ENCODE measurements at regions not wholly inside any gene's neighbourhood (a gene's known extent, or its start where the extent isn't known, plus 50 kb on each side); places are given as distances from the start of the nearest gene placed in this dataset.

DNA sequence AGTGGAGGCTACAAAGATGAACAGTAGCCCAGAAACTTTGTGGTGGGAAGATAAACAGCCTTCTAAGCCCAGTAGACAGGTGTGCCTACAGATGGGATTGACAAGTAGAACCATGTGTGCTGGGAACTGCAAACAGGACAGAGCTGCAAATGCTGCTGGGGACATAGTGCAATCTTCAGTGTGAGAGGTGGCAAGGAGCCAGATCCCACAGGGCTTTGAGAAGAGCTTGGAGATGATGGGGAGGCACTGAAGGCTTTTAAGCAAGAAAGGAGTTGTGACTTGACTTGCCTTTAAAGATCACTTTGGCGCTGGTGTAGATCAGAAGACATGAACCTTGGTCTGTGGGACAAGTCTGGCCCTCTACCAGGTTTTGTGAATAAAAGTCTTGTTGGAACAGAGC is 675.2 kb downstream of the ACTL7B start:
- Histone ChIP-seq H3K4me3 (ENCODE audit: insufficient read depth, low read depth, low read length) (no peak overlapping the region), H3K18ac (ENCODE audit: low read depth, low read length) (no peak overlapping the region), H3K9me1 (ENCODE audit: insufficient read depth, low read length) (peaks cover 11% of the 10 kb centered on the region), H3K4me1 (ENCODE audit: control insufficient read depth, insufficient read depth, low read length) (peaks cover 2% of the 10 kb centered on the region), H3K36me3 (ENCODE audit: control insufficient read depth, insufficient read depth, low read length) (no peaks in the 10 kb centered on the region), H2AK5ac (ENCODE audit: low read depth, low read length) (no peak overlapping the region), H4K8ac (ENCODE audit: low read depth in 2 of 2, low read length in 2 of 2) (no peak overlapping the region), H4K20me1 (ENCODE audit: insufficient read depth, low read length) (no peaks in the 10 kb centered on the region), H3K4me2 (ENCODE audit: low read depth, low read length) (no peak overlapping the region), H3K23ac (ENCODE audit: low read depth, low read length) (no peak overlapping the region), H3K27ac (ENCODE audit: insufficient read depth, low read length) (no peak overlapping the region), H3K56ac (ENCODE audit: extremely low read depth, insufficient read depth, low read length) (no peak overlapping the region), H4K91ac (ENCODE audit: insufficient read depth, low read depth, low read length) (no peak overlapping the region), H2AK9ac (replicated peaks; ENCODE audit: low read depth, low read length, poor library complexity) (no peak overlapping the region), H2BK15ac (ENCODE audit: low read depth, low read length) (no peak overlapping the region), H2BK20ac (ENCODE audit: low read depth, low read length) (no peak overlapping the region), H3K14ac (replicated peaks; ENCODE audit: low read depth, low read length) (no peak overlapping the region), H3K4ac (ENCODE audit: low read depth, low read length) (no peak overlapping the region), H3K79me1 (ENCODE audit: low read depth in 1 of 2, low read length in 2 of 2) (no peaks in the 10 kb centered on the region), H2BK120ac (ENCODE audit: low read depth, low read length) (no peak overlapping the region), H3K27me3 (ENCODE audit: control insufficient read depth, insufficient read depth, low read length) (no peaks in the 10 kb centered on the region), H4K5ac (ENCODE audit: low read depth, low read length) (no peak overlapping the region), H3K9me3 (ENCODE audit: control insufficient read depth, insufficient read depth, low read length) (no peaks in the 10 kb centered on the region), H2BK5ac (ENCODE audit: low read depth, low read length, poor library complexity, severe bottlenecking) (no peak overlapping the region), H3K9ac (ENCODE audit: low read depth, low read length) (no peak overlapping the region), H2AFZ (replicated peaks; ENCODE audit: low read length, poor library complexity) (no peak overlapping the region)
- dilution Hi-C loops (cut with HindIII; ENCODE audit: low sequenced_read_pairs, unreplicated experiment), result no loop called here
- ATAC-seq (ENCODE audit: low read depth) (no peak), DNase-seq (no peak)
- no TSS peak for BruUV-seq (replicated peaks)
- WGBS, 2 experiments (ENCODE audit: extremely low coverage in 2 of 2, insufficient read length in 1 of 2), result no CpG with 5 or more reads among the region's 1 CpG
- in situ Hi-C loops (cut with MboI; ENCODE audit: low sequenced_read_pairs), result no loop called here
- TF ChIP-seq MAFK (IDR thresholded peaks at IDR 0.05; ENCODE audit: low read depth, low read length) (no peak), RAD21 (IDR thresholded peaks at IDR 0.05; ENCODE audit: low read length) (no peak), NFE2L2 (IDR thresholded peaks at IDR 0.05; ENCODE audit: low read depth, low read length) (no peak), BHLHE40 (IDR thresholded peaks at IDR 0.05; ENCODE audit: low read depth, low read length) (no peak)
- TF ChIP-seq, protein P1, sequence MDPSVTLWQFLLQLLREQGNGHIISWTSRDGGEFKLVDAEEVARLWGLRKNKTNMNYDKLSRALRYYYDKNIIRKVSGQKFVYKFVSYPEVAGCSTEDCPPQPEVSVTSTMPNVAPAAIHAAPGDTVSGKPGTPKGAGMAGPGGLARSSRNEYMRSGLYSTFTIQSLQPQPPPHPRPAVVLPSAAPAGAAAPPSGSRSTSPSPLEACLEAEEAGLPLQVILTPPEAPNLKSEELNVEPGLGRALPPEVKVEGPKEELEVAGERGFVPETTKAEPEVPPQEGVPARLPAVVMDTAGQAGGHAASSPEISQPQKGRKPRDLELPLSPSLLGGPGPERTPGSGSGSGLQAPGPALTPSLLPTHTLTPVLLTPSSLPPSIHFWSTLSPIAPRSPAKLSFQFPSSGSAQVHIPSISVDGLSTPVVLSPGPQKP (IDR thresholded peaks at IDR 0.05; ENCODE audit: borderline replicate concordance, low read depth, low read length), result no peak
- POLR2A ChIA-PET (ENCODE audit: unreplicated experiment), result no interaction called here
- intact Hi-C loops (cut with micrococcal nuclease), result no loop called here
- CTCF ChIA-PET, result no interaction called here
